8988T (cell line): ENCODE measurements at regions not wholly inside any gene's neighbourhood (a gene's known extent, or its start where the extent isn't known, plus 50 kb on each side); places are given as distances from the start of the nearest gene placed in this dataset.
"Not testable (repeated sequence)": the region's sequence is repeated elsewhere in the genome, so short reads cannot be mapped to it uniquely, and the experiment has no call there.

Experiments used
- DNase-seq: peaks from one replicate; pipeline ENCODE4 v3.0.0; 2011

DNA sequence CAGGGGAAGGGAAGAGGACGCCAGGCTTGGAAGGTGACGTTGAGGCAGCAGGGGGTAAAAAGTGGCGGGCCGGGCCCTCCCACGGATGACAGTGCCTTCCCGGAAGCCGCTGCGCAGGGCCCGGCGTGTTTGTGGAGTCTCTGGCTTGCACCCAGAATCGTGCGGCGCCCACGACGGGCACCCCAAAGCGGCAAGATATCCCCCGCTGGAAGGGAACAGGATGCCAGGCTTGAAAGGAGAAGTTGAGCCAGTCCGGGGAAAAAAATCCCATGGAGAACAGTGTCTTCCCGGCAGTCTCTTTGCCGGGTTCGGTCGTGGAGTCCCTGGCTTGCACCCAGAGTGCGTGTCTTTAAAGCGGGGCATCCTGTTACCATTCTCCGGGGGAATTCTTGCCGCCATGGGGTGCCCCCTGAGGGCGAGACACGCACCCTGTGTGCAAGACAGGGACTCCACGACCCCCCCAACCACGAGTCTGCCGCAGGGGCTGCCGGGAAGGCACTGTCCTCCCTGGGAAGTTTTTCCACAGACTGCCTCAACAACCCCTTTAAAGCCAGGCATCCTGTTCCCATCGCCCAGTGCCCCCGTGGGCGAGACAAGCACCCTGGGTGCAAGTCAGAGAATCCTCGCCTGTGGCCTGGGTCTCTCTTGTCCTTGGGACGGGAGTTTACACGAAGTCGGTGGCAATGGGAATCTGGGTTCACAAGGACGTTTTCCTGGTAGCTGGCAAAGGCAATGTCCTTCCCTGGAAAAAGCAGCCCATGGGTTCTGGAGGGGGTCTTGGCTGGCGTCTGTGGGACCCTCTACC is 156.1 kb upstream of the ALG10B start:
- DNase-seq: no peak

DNA sequence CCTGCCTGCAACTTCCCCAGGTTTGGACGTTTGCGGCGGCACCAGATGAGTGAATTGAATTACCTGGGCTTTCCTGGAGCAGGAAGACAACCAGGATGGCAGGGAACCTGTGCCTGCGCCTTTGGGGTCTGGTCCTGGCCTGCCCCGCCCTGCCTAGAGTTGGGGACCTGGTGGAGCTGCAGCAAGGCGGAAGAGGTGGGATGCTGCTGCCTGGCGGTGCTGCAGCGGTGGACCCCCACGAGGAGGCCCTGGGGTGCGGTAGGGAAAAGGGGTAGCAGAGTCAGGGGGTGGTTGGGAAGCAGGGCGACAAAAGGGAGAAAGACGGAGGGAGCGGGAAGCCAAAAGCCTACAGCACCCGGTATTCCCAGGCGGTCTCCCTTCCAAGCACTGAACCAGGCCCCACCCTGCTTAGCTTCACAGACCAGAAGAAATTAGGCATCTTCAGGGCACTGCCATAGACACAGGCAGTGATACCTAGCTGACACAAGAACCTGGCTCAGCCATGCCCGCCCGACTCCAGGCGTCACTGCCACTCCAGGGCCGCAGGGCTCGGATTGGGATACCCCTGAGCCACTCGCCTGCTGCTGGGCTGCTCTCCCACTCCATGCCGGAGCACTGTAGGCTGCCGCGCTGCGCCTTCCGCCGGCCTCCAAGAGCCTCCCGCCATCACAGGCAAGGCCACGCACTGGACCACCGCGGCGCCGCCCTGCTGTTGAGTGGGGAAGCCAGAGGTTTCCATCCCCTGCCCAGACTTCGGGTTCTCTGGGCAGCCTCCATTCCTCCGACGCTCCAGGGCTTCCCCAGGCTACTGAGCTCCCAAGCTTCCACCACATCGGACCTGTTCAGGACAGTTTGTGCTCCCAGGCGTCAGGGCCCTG is 155.2 kb upstream of the ALG10B start:
- DNase-seq: no peak

DNA sequence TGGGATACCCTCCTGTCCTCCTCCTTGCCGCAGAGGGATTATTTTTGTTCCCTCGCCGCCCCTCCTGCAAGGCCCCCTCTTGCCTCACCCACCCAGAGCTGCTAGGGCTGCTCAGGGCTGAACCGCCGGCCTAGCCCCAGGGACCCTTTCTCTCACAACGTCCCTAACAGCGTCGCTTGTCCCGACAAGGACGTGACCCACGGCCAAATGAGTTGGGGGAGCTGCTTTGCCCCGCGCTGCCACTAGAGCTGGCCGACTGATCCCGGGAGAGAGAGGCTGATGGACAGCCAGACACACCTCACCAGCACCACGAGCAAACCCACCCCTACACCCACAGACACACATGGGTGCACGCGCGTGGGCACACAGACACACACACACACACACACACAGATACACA is 154.6 kb upstream of the ALG10B start:
- DNase-seq: no peak

DNA sequence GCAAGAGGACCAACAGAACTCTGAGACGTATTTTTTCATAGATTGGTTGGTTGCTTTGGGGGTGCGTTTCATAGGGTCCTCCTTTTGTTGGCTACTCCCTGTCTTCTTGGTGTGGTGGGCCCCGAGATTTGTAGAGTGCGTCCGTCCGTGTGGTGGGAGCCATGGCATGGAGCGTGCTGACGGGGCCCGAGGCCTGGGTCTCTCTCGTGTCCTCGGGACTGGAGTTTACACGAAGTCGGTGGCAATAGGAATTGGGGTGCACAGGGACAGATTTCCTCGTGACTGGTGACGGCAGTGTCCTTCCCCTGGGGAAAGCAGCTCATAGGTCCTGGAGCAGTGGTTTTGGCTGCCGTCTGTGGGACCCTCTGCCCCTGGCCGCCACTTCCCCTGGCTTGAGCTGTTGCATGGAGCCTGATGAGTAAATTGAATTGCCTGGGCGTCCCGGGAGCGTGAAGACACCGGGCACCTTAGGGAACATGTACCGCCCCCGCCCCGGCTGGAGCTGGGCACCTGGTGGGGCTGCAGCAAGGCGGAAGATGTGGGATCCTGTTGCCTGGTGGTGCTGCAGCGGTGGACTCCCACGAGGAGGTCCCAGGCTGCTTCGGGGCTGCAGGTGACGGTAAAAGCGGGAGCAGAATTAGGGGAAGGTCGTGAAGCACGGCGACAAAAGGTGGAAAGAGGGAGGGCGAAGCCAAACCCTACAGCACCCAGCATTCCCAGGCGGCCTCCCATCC is 153.7 kb upstream of the ALG10B start:
- DNase-seq: no peak

DNA sequence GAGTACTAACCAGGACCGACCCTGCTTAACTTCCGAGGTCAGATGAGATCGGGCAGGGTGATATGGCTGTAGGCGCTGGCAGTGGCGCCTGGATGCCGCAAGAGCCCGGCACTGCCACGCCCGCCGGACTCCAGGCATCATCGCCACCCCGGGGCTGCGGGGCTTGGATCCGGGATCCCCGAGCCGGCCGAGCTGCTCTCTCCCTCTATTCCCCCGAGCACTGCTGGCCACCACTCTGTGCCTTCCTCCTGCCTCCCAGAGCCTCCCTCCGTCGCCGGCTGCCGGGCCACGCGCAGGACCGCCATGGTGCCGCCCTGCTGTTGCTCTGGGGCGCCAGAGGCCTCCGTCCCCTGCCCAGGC is 153.2 kb upstream of the ALG10B start:
- DNase-seq: no peak

DNA sequence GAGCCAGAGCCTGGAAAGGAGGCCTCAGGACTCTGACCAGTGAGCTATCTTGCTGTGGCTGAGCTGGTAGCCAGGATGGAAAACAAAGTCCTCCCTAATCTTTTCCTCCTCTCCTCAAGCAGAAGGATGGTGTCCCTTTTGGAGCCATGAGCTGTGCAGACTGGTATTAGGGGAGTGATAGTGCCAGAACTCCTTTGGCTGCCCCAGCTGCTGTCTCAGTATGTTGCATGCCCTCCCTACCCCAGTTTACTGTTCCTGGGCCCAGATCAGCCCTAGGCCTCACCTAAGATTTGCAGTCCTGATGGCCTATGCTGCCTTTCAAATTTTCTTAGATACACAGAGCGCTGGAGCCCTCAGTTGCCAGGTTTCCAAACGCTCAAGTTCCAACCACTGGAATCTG is 150.3 kb upstream of the ALG10B start:
- DNase-seq: no peak

DNA sequence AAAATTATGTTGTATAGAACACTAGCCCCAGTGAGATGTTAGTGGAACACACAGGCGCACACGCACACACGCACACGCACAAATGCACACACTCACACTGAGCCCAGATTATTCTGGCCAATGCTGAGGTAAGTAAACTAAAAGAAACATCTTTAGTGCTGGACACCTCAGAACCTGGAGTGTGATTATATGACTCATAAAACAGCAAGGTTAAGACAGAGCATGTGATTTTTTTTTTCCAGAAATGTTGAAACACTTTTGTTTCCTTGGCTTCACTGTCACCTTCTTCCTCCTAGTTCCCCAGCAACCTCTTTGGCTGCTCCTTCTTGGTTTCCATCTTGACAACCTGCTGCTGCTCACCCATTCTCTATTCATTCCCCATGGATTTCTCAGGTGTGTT is 141.0 kb upstream of the ALG10B start:
- DNase-seq: no peak

DNA sequence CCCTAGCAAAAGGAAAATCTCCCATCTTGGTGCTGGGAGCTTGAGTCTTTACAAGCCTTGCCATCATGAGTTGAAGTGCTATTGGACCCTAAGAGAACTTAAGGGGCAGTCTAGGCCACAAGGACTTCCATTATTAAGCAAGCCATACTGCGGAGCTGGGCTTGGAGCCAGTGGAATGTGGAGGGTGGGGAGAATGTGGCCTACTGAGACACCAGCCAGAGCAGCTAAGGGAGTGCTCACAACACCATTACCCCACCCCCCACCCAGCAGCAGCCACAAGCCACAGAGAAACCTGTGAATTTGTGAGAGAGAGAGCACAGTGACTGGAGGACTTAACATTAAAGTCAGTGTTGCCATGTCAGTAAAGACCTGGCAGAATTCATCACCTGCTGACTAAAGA is 133.0 kb upstream of the ALG10B start:
- not testable (repeated sequence) for DNase-seq

DNA sequence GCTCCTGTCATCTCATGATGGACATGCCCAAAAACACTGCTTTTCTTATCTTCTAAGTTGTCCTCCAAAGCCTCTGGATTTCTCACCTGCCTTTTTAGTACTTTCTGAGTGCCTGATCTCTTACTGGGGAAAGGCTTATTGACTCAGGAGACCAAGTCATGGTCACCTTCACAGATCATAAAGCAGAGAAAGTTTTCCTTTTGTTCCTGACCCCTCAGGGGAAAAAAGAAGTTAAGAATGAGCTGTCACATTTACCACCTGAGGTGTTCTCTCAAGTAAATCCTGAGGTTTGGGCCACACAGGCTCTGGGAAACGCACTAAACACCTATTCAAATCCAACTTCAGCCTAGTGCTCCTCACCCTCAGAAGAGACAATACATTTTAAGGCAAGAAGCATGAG is 119.3 kb upstream of the ALG10B start:
- DNase-seq: not testable (repeated sequence)

DNA sequence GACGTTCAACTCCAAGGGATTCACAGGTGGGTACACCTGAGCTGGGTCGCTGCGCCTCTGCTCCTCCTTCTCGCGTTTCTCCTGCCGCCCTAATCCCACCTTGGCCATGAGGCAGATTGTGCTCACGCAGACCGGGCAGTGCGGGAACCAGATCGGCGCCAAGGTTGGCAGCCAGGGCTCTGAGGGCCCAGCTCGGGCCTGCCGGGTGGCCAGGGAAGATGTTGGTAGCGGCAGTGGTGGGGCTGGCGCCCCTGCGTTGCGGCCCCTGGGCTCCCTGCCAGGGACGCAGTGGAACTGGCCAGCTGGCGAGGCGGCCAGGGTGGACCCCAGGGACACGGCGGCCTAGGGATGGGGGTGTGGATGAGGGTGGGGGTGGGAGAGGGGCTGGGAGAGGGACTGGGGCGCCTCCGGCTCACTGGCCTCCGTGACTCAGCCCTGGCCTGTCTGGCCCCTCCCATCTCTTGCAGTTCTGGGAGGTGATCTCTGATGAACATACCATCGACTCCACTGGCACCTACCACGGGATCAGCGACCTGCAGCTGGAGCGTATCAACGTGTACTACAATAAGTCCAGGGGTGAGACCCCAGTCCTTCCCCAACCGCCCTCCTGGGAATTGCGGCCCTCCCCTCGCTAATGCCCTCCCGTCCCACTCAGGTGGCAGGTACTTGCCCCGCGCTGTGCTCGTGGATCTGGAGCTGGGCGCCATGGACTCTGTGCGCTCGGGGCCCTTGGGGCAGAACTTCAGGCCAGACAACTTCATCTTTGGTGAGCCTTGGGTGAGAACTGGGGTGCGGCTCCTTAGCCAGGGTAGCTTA is 114.9 kb upstream of the ALG10B start:
- DNase-seq: no peak

DNA sequence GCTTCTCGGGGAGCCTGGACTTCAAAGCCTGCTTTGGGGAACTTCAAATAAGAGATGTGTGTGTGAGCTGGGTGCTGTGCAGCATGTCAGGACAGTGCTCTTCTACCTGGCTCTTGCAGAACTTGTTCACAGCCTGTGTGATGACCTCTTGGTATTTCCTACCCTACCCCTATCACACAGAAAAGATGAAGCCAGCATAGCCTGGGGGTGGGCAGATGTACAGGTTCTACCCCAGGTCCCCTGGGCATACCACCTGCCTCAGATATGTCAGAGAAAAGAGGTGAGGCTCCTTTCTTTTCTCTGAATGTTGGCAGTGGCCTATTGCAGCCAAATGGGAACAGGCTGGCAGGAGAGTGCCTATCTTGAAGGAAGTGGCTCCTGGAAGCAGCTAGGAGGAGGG is 111.7 kb upstream of the ALG10B start:
- no peak for DNase-seq

DNA sequence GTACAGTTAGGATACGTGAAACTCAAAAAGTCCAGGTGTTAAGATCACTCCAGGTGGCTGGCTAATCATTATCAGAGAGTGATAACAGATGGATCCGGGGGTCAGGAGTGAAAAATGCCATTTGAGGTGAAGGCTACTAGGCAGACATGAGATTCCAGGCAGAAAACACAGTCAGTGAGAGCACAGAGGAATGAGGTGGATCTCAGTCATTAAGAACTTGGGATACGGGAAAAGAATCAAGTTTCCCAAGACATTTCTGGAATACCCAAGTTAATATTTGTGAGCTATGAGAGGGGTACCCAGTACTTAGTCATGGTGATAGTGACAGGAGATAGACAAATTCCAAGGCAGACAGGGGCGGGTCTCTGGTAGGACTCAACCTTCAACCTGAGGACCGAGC is 94.6 kb upstream of the ALG10B start:
- DNase-seq: no peak

DNA sequence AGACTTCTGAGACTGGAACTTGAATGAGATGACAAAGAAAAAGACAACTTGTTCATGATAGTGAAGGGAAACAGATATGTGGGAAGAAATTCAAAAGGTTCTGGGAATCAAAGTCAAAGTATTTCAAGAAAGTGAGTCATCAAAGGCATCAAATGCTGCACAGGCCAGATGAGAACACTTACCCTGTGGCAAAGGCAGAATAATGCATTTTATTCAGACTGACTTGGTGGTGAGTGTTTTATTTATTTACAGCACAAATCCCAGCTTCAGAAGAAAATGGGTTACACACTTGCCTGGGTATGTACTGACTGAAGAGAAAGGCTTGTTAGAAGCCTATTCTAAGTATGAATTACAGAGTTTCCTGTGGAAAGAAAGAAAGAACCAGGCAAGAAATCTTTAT is 78.2 kb upstream of the ALG10B start:
- not testable (repeated sequence) for DNase-seq

DNA sequence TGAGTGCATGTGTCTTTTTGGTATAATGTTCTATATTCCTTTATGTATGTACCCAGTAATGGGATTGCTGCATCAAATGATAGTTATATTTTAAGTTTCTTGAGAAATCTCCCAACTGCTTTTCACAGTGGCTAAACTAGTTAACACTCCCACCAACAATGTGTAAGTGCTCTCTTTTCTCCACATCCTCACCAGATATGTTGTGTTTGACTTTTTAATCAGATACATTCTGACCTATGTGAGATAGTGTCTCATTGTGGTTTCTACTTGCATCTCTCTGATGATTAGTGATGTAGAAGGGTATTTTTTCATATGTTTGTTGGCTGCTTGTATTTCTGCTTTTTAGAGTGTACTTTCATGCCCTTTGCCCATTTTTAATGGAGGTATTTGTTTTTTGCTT is 62.8 kb upstream of the ALG10B start:
- no peak for DNase-seq

DNA sequence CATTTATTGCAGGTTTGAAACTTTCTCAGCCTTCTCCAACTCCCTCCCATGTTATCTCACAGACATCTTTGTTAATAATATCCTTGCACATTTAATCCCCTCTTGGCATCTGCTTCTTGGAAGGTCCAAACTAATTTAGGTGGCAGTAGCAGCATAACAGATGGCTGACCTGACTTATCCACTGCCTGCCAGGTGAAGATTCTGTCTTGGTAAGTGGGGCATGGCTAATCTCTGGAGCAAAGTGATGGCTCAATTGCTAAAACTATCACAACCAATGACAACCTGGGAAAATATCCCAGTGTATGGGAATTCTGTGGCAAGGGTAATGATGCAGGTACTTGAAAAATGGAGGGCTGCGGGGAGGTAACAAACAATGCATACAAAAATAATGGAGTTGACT is 58.2 kb upstream of the ALG10B start:
- DNase-seq: no peak
